Upper lobe of right lung (tissue), 1 donor: ENCODE measurements at regions not wholly inside any gene's neighbourhood (a gene's known extent, or its start where the extent isn't known, plus 50 kb on each side); places are given as distances from the start of the nearest gene placed in this dataset.

Experiments used
- ATAC-seq: fragments of 200-7000 bp; cut with Tn5 transposase; one replicate; pipeline ENCODE4 v1.9.1; 2020; ENCODE audit warnings: mild to moderate bottlenecking, moderate library complexity
- DNase-seq: peaks from one replicate; pipeline ENCODE4 v3.0.0-alpha.2; 2020
- H3K27ac ChIP-seq: fragments of 200-600 bp; one replicate; pipeline ENCODE4 v1.8.0; 2022
- H3K27me3 ChIP-seq: fragments of 200-600 bp; one replicate; pipeline ENCODE4 v1.8.0; 2022; ENCODE audit warnings: mild to moderate bottlenecking
- H3K36me3 ChIP-seq: fragments of 200-600 bp; one replicate; pipeline ENCODE4 v1.8.0; 2022
- H3K4me1 ChIP-seq: fragments of 200-600 bp; one replicate; pipeline ENCODE4 v1.8.0; 2022
- H3K4me3 ChIP-seq: fragments of 200-600 bp; one replicate; pipeline ENCODE4 v1.8.0; 2022; ENCODE audit warnings: mild to moderate bottlenecking
- H3K9me3 ChIP-seq: fragments of 200-600 bp; one replicate; pipeline ENCODE4 v1.8.0; 2022
- intact Hi-C: fragments of 100-400 bp; cut with DNase I; formaldehyde crosslinking; loops from one replicate; pipeline ENCODE4 v1.11.0; 2022
- TF ChIP-seq, protein P1 (sequence below): fragments of 200-600 bp; IDR thresholded peaks from one replicate; pipeline ENCODE4 v1.8.0; 2022; ENCODE audit warnings: antibody characterized with exemption
- donor health status: DM: no; HTN: yes; CAD: no; lungs with severe emphysema.

GRCh38 chr15:62610265-62610869 lies 432.2 kb upstream of the TPM1 start:
- H3K9me3 ChIP-seq, result no peaks in the 10 kb centered on the region
- ATAC-seq, result no peak
- H3K36me3 ChIP-seq, result no peaks in the 10 kb centered on the region
- H3K27ac ChIP-seq, result no peak overlapping the region
- TF ChIP-seq, protein P1, sequence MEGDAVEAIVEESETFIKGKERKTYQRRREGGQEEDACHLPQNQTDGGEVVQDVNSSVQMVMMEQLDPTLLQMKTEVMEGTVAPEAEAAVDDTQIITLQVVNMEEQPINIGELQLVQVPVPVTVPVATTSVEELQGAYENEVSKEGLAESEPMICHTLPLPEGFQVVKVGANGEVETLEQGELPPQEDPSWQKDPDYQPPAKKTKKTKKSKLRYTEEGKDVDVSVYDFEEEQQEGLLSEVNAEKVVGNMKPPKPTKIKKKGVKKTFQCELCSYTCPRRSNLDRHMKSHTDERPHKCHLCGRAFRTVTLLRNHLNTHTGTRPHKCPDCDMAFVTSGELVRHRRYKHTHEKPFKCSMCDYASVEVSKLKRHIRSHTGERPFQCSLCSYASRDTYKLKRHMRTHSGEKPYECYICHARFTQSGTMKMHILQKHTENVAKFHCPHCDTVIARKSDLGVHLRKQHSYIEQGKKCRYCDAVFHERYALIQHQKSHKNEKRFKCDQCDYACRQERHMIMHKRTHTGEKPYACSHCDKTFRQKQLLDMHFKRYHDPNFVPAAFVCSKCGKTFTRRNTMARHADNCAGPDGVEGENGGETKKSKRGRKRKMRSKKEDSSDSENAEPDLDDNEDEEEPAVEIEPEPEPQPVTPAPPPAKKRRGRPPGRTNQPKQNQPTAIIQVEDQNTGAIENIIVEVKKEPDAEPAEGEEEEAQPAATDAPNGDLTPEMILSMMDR, result no peak
- H3K4me3 ChIP-seq, result no peak overlapping the region
- no peak for DNase-seq
- intact Hi-C loops, result no loop called here
- H3K4me1 ChIP-seq, result no peaks in the 10 kb centered on the region
- no peaks in the 10 kb centered on the region for H3K27me3 ChIP-seq

GRCh38 chr15:62611002-62611401 lies 431.5 kb upstream of the TPM1 start:
- TF ChIP-seq, protein P1, result no peak
- H3K4me3 ChIP-seq, result no peak overlapping the region
- no peak overlapping the region for H3K27ac ChIP-seq
- no peaks in the 10 kb centered on the region for H3K9me3 ChIP-seq
- ATAC-seq, result no peak
- H3K4me1 ChIP-seq, result no peaks in the 10 kb centered on the region
- intact Hi-C loops, result no loop called here
- no peaks in the 10 kb centered on the region for H3K27me3 ChIP-seq
- DNase-seq, result no peak
- H3K36me3 ChIP-seq, result no peaks in the 10 kb centered on the region

DNA sequence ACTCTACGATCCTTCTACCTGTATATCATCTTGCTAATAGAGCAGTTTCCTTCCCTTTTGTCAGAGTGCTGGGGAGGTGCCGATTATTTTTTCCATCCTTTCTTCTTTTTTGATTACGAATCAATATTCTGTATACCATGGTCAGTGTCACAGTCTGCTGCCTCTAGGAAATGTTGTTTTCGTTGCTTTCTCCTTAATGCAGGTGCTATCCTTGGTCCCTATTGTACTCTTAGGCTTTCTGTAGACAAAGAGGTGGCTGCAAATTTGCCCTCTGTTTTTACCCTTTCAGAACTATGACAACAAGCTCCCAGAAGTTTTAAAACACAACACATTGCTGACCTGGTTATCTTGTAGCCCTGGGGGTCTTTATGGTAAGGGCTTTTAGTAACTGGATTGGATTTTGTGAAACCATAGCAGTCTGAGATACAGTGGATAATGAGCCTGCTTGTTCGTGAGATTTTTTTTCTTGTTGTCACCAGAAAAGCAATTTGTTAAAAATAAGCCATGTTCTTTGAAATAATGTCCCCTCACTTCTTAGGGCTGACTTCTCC lies 430.3 kb upstream of the TPM1 start:
- H3K4me3 ChIP-seq, result no peak overlapping the region
- no peak for ATAC-seq
- intact Hi-C loops, result no loop called here
- no peaks in the 10 kb centered on the region for H3K36me3 ChIP-seq
- no peaks in the 10 kb centered on the region for H3K27me3 ChIP-seq
- H3K4me1 ChIP-seq, result no peaks in the 10 kb centered on the region
- no peak for DNase-seq
- no peaks in the 10 kb centered on the region for H3K9me3 ChIP-seq
- H3K27ac ChIP-seq, result no peak overlapping the region
- TF ChIP-seq, protein P1, result no peak

DNA sequence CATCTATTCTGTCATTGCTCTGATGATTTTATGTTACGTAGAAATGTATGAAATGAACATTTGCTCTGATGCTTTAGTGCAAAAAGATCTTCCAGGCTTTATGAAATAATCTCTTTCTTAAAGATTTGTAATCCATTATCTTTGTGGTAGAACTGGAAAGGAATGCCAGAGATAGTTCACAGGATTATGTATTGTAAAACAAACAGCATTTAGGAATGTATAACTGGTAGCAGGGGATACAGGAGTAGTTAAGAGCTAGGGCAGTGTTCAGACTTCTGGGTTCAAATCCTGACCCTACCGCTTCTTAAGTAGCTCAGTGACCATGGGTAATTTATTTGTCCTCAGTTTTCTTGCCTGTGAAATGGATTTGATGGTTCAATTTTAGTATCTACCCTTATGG lies 429.8 kb upstream of the TPM1 start:
- DNase-seq (no peak), ATAC-seq (no peak)
- Histone ChIP-seq H3K4me1 (no peaks in the 10 kb centered on the region), H3K27me3 (no peaks in the 10 kb centered on the region), H3K27ac (no peak overlapping the region), H3K4me3 (no peak overlapping the region), H3K36me3 (no peaks in the 10 kb centered on the region), H3K9me3 (no peaks in the 10 kb centered on the region)
- TF ChIP-seq, protein P1, result no peak
- intact Hi-C loops, result no loop called here

- Histone ChIP-seq H3K27me3 (no peaks in the 10 kb centered on the region), H3K27ac (no peak overlapping the region), H3K4me1 (no peaks in the 10 kb centered on the region), H3K36me3 (no peaks in the 10 kb centered on the region), H3K4me3 (no peak overlapping the region), H3K9me3 (no peaks in the 10 kb centered on the region)
- no peak for ATAC-seq
- DNase-seq, result no peak
- TF ChIP-seq, protein P1, result no peak
- intact Hi-C loops, result no loop called here
Observed at GRCh38 chr15:62616746-62617145, 425.8 kb upstream of the TPM1 start.

GRCh38 chr15:62617741-62618140 lies 424.8 kb upstream of the TPM1 start:
- DNase-seq (no peak), ATAC-seq (no peak)
- Histone ChIP-seq H3K9me3 (no peaks in the 10 kb centered on the region), H3K36me3 (no peaks in the 10 kb centered on the region), H3K27ac (no peak overlapping the region), H3K4me3 (no peak overlapping the region), H3K27me3 (no peaks in the 10 kb centered on the region), H3K4me1 (no peaks in the 10 kb centered on the region)
- intact Hi-C loops, result no loop called here
- TF ChIP-seq, protein P1, result no peak
